ENCODE measurements at regions not wholly inside any gene's neighbourhood (a gene's known extent, or its start where the extent isn't known, plus 50 kb on each side); places are given as distances from the start of the nearest gene placed in this dataset.

- no peak for TF ChIP-seq CTCF (IDR thresholded peaks at IDR 0.05)
- Histone ChIP-seq H3K27ac (no peak overlapping the region), H3K27me3 (no peaks in the 10 kb centered on the region), H3K4me1 (no peaks in the 10 kb centered on the region), H3K9me3 (no peaks in the 10 kb centered on the region), H3K4me3 (no peak overlapping the region), H3K36me3 (no peaks in the 10 kb centered on the region)
- no peak for DNase-seq (ENCODE audit: low spot score)
These were observed 325.7 kb upstream of the SLC10A2 start for GRCh38 chr13:103391936-103392335.

- TF ChIP-seq CTCF (IDR thresholded peaks at IDR 0.05), result no peak
- Histone ChIP-seq H3K9me3 (no peaks in the 10 kb centered on the region), H3K27me3 (no peaks in the 10 kb centered on the region), H3K4me3 (no peak overlapping the region), H3K36me3 (no peaks in the 10 kb centered on the region), H3K4me1 (no peaks in the 10 kb centered on the region), H3K27ac (no peak overlapping the region)
- no peak for DNase-seq (ENCODE audit: low spot score)
These were observed 322.6 kb upstream of the SLC10A2 start for GRCh38 chr13:103388839-103389238.

GRCh38 chr13:103386341-103386740, 320.1 kb upstream of the SLC10A2 start:
- no peaks in the 10 kb centered on the region for H3K27me3 ChIP-seq
- no peak overlapping the region for H3K27ac ChIP-seq
- H3K4me3 ChIP-seq, result no peak overlapping the region
- H3K36me3 ChIP-seq, result no peaks in the 10 kb centered on the region
- H3K9me3 ChIP-seq, result peaks cover 0 to 6% of the 10 kb centered on the region in 2 donors
- TF ChIP-seq CTCF (IDR thresholded peaks at IDR 0.05), result no peak
- H3K4me1 ChIP-seq, result no peaks in the 10 kb centered on the region
- DNase-seq (ENCODE audit: low spot score), result no peak

GRCh38 chr13:103373916-103374315, 307.7 kb upstream of the SLC10A2 start:
- Histone ChIP-seq H3K9me3 (no peaks in the 10 kb centered on the region), H3K36me3 (no peaks in the 10 kb centered on the region), H3K4me3 (no peak overlapping the region), H3K27me3 (no peaks in the 10 kb centered on the region), H3K27ac (no peak overlapping the region), H3K4me1 (no peaks in the 10 kb centered on the region)
- no peak for DNase-seq (ENCODE audit: low spot score)
- no peak for TF ChIP-seq CTCF (IDR thresholded peaks at IDR 0.05)

GRCh38 chr13:103371271-103371670, 305.1 kb upstream of the SLC10A2 start:
- Histone ChIP-seq H3K36me3 (no peaks in the 10 kb centered on the region), H3K4me3 (no peak overlapping the region), H3K9me3 (no peaks in the 10 kb centered on the region), H3K27ac (no peak overlapping the region), H3K4me1 (no peaks in the 10 kb centered on the region), H3K27me3 (no peaks in the 10 kb centered on the region)
- TF ChIP-seq CTCF (IDR thresholded peaks at IDR 0.05), result no peak
- no peak for DNase-seq (ENCODE audit: low spot score)

GRCh38 chr13:103370790-103371189, 304.6 kb upstream of the SLC10A2 start:
- H3K4me1 ChIP-seq, result no peaks in the 10 kb centered on the region
- TF ChIP-seq CTCF (IDR thresholded peaks at IDR 0.05), result no peak

More at GRCh38 chr13:103370790-103371189, 304.6 kb upstream of the SLC10A2 start:
- H3K27me3 ChIP-seq, result no peaks in the 10 kb centered on the region
- H3K4me3 ChIP-seq, result no peak overlapping the region
- DNase-seq (ENCODE audit: low spot score), result no peak
- H3K36me3 ChIP-seq, result no peaks in the 10 kb centered on the region
- no peak overlapping the region for H3K27ac ChIP-seq
- H3K9me3 ChIP-seq, result no peaks in the 10 kb centered on the region

Measured in right atrium auricular region (tissue), 2 donors.